ENCODE measurements at regions not wholly inside any gene's neighbourhood (a gene's known extent, or its start where the extent isn't known, plus 50 kb on each side); places are given as distances from the start of the nearest gene placed in this dataset.

DNA sequence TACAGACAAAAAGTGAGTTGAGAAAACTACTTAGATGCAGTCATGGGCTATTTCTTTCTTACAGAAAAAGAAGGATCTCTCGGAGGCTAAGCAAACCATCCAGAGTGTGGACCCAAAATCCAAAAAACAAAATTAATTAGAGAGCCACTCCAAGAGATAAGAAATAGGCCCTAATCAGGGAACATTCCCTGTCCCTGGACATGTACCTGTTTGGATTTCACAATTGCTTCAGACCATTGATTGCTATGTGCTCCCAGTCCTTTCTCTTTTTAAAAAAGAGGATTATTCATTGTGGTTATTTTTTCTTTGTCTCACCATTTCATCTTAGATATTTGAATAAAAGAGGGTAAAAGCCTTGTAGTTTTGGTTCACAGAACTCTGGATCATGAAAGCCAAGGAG is 549.9 kb downstream of the ETNK1 start:
- TF ChIP-seq, protein P1, sequence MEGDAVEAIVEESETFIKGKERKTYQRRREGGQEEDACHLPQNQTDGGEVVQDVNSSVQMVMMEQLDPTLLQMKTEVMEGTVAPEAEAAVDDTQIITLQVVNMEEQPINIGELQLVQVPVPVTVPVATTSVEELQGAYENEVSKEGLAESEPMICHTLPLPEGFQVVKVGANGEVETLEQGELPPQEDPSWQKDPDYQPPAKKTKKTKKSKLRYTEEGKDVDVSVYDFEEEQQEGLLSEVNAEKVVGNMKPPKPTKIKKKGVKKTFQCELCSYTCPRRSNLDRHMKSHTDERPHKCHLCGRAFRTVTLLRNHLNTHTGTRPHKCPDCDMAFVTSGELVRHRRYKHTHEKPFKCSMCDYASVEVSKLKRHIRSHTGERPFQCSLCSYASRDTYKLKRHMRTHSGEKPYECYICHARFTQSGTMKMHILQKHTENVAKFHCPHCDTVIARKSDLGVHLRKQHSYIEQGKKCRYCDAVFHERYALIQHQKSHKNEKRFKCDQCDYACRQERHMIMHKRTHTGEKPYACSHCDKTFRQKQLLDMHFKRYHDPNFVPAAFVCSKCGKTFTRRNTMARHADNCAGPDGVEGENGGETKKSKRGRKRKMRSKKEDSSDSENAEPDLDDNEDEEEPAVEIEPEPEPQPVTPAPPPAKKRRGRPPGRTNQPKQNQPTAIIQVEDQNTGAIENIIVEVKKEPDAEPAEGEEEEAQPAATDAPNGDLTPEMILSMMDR (conservative IDR thresholded peaks at IDR 0.05; ENCODE audit: low read depth, low read length): no peak
- no peak for DNase-seq (ENCODE audit: low read depth)
- H3K4me3 ChIP-seq (ENCODE audit: low read depth, low read length): no peak overlapping the region

DNA sequence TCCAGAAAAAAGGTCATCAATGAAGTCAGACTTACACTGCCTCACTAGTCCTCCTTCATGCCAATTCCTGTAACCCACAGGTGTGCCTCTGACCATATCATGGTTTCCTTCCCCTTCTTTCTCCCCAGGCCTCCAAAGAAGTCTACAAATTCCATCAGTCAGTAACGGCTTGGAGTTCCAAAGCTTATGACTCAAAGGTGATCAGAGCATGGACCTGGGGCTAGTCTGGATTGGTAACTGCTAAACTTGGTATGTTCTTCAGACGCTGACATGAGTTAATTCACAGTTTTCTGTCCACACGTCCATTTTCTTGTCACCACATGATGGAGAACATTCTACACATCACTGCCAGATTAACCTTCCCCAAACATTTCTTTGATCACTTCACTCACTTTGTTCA is 560.4 kb downstream of the ETNK1 start:
- H3K4me3 ChIP-seq (ENCODE audit: low read depth, low read length): no peak overlapping the region
- TF ChIP-seq, protein P1 (conservative IDR thresholded peaks at IDR 0.05; ENCODE audit: low read depth, low read length): no peak
- DNase-seq (ENCODE audit: low read depth): no peak

DNA sequence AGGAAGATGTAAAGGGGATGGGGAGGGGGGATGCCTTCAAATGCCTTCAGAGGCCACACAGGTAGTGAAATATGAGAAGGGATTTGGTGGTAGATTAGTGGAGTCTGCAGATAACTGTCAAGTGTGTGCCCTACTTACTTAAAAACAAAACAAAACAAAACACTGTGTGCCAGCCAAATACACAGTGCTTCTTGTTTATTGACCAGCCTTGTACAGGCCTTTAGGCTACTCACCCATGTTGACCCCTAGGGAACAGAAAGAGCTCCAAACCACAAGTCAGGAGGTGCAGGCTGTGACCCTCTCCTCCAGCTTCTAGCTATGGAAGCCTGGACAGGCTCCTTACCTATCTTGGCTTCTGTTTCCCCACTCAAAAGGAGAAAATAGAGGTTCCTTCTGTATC is 562.0 kb downstream of the ETNK1 start:
- no peak overlapping the region for H3K4me3 ChIP-seq (ENCODE audit: low read depth, low read length)
- no peak for DNase-seq (ENCODE audit: low read depth)
- TF ChIP-seq, protein P1 (conservative IDR thresholded peaks at IDR 0.05; ENCODE audit: low read depth, low read length): no peak

DNA sequence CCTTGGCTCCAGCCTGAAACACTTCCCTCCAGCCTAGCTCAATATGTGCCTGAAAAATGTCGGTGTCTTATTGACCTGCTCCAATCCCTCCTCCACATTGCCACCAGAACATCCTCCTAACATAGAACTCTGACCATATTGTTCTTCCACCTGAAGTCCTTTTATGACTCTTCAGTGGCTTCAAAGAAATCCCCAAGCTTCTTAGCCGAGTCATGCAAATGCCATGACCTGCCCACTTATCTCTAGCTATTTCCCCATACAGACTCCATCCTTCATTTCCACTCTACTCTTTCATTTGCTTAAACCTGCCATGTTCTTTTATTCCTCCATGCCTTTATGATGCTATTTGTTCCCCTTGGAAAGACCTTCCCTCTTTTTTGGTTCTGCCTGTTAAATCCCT is 568.6 kb downstream of the ETNK1 start:
- no peak for DNase-seq (ENCODE audit: low read depth)
- TF ChIP-seq, protein P1 (conservative IDR thresholded peaks at IDR 0.05; ENCODE audit: low read depth, low read length): no peak
- no peak overlapping the region for H3K4me3 ChIP-seq (ENCODE audit: low read depth, low read length)

DNA sequence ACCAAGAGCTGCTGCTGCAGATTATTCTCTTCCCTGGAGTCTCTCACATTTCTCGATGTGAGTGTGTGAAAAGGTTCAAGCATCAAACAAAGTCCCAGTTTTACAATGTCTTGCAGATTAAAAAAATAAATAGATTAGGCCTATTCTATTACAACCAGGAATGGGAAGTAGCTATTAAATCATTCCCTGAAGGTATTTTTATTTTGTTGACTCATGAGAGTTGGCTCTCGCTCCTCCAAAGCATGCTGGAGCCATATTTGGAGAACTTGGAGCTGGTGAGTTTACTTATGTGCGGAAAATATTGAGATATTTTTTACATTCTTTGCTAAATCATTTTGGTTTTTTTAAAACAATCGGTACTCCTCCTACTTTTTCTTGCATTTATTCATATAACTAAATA is 572.3 kb downstream of the ETNK1 start:
- H3K4me3 ChIP-seq (ENCODE audit: low read depth, low read length): no peak overlapping the region
- peak; percentile 3 for DNase-seq (ENCODE audit: low read depth)
- TF ChIP-seq, protein P1 (conservative IDR thresholded peaks at IDR 0.05; ENCODE audit: low read depth, low read length): no peak

DNA sequence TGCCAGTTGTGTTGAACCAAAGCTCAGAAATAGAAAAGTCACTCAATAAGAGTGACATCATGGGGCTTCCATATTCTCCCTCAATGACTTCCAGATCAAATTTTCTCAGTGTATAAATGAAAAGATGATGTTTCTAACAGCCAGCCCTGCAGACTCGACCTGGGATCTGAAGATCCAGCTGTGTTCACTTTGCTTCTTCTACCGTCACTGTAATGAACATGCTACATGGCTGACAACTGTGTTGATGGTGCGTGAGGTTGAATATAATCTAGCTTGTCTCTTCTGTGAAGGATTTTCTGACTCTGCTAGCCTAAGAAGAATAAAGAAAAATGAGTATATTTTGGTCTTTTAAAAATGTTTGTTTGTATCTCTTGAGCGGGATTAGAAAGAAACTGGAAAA is 577.8 kb downstream of the ETNK1 start:
- TF ChIP-seq, protein P1 (conservative IDR thresholded peaks at IDR 0.05; ENCODE audit: low read depth, low read length): no peak
- DNase-seq (ENCODE audit: low read depth): no peak
- H3K4me3 ChIP-seq (ENCODE audit: low read depth, low read length): no peak overlapping the region

DNA sequence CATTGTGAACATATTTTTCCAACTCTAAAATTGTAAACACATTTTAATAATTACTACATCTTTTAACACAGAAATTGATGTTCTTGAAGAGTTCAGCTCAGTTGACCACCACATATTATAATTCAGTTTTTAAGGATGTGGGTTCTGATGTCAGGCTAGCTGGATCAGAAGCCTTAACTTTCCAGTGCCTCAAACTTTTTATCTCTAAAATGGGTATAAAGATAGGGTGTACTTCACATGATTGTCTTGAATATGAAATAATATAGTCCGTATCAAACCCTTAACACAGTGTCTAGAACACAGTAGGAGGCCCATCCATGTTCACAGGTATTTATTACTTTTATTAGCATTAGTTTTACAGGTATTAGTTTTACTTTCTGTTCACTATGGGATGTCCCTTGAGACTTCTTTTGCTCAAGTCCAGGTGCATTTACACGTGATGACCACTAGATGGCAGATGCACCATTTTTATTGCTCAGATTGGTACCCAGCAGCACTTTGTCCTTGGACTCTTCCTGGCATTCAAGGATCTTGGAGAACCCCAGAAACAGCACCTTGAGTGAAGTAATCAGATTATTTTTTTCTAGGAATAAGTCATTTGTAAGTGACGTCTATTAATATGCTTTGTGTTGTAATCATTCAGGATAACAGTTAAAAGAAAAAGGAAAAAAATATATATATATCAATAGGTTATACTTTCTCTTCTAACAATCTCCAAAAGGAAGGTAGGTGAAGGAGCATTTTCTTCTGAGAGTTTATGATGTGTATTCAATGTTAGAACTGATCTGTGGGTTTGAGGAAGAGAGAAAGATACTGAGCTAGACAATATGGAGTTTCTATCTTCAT is 580.2 kb downstream of the ETNK1 start:
- TF ChIP-seq, protein P1 (conservative IDR thresholded peaks at IDR 0.05; ENCODE audit: low read depth, low read length): peak; percentile 86
- no peak overlapping the region for H3K4me3 ChIP-seq (ENCODE audit: low read depth, low read length)
- peak; percentile 86 for DNase-seq (ENCODE audit: low read depth)
